A549 (cell line): ENCODE measurements at regions not wholly inside any gene's neighbourhood (a gene's known extent, or its start where the extent isn't known, plus 50 kb on each side); places are given as distances from the start of the nearest gene placed in this dataset.

Source experiments
- ATAC-seq, 2 experiments: fragments of 200-7000 bp in 1 of 2; fragments of >200 bp in 1 of 2; cut with Nextera tagmentation in 1 of 2; cut with Tn5 transposase in 1 of 2; 3 replicates each; pipeline versions ENCODE4 v1.8.0 to v1.9.1; 2018 to 2020; ENCODE audit warnings: mild to moderate bottlenecking in 1 of 2, moderate library complexity in 1 of 2
- CTCF ChIA-PET: fragments of 300-600 bp; sonication (Branson Sonifier 250); formaldehyde crosslinking; extraction: SDS; loops from one replicate; lab custom pipeline; 2021; ENCODE audit warnings: antibody characterized with exemption, inconsistent platforms; lab: Yijun Ruan, JAX
- POLR2A ChIA-PET: fragments of 350-600 bp; formaldehyde crosslinking; extraction: SDS; loops from one replicate; lab custom pipeline; 2021; ENCODE audit warnings: antibody characterized with exemption, inconsistent platforms; lab: Yijun Ruan, JAX
- DNase-seq, 2 experiments: peaks; one replicate each; pipeline versions ENCODE4 v3.0.0 to v3.0.0-alpha.2; 2011 to 2016; ENCODE audit warnings: low read depth in 1 of 2, low spot score in 1 of 2
- FAIRE-seq: peaks from 2 replicates; lab custom pipeline; 2011; peaks lifted over from hg19 to GRCh38; lab: Jason Lieb, UNC
- H3K27ac ChIP-seq, 2 experiments: fragments of >200 bp; sonication (Bioruptor Twin); formaldehyde crosslinking; 3 replicates each; pipeline ENCODE4 v1.5.1; 2016 to 2017
- H3K4me1 ChIP-seq: fragments of >200 bp; sonication (Bioruptor Twin); formaldehyde crosslinking; 3 replicates; pipeline ENCODE4 v1.6.1; 2016
- H3K4me2 ChIP-seq: fragments of >200 bp; sonication (Bioruptor Twin); formaldehyde crosslinking; 3 replicates; pipeline ENCODE4 v1.6.1; 2016
- H3K4me3 ChIP-seq: fragments of >200 bp; sonication (Bioruptor Twin); formaldehyde crosslinking; 3 replicates; pipeline ENCODE4 v1.5.1; 2016
- H3K9me3 ChIP-seq: fragments of >200 bp; sonication (Bioruptor Twin); formaldehyde crosslinking; 3 replicates; pipeline ENCODE4 v1.6.1; 2016
- ATOH8 ChIP-seq: fragments of 250-450 bp; sonication (Bioruptor Pico); IDR thresholded peaks from 2 replicates; pipeline ENCODE4 v1.5.0; 2020; ENCODE audit warnings: low read depth, mild to moderate bottlenecking, moderate library complexity
- BCL3 ChIP-seq: fragments of >200 bp; sonication (Bioruptor Twin); formaldehyde crosslinking; IDR thresholded peaks from 3 replicates; pipeline ENCODE4 v1.6.1; 2016
- BHLHE40 ChIP-seq: IDR thresholded peaks from 2 replicates; pipeline ENCODE4 v1.6.1; 2012; ENCODE audit warnings: low read depth, low read length, inconsistent platforms
- CBX2 ChIP-seq: fragments of 200-600 bp; sonication (generic); IDR thresholded peaks from 2 replicates; pipeline ENCODE4 v1.6.1; 2016; ENCODE audit warnings: low read depth, mild to moderate bottlenecking, borderline replicate concordance
- CEBPB ChIP-seq, 2 experiments: fragments of >200 bp in 1 of 2; sonication (Bioruptor Twin) in 1 of 2; formaldehyde crosslinking in 1 of 2; IDR thresholded peaks; 2 replicates each; pipeline ENCODE4 v1.6.1; 2012 to 2016
- CHD2 ChIP-seq: fragments of 150-350 bp; IDR thresholded peaks from 2 replicates; pipeline ENCODE4 v1.6.1; 2014; ENCODE audit warnings: low read length; ENCODE audit not compliant: partially characterized antibody
- EP300 ChIP-seq, 2 experiments: fragments of >200 bp; sonication (Bioruptor Twin); formaldehyde crosslinking; IDR thresholded peaks; 2 replicates in 1 of 2; 3 replicates in 1 of 2; pipeline ENCODE4 v1.6.1; 2016 to 2017
- FOSB ChIP-seq: fragments of 250-450 bp; sonication (Bioruptor Pico); IDR thresholded peaks from 2 replicates; pipeline ENCODE4 v1.5.0; 2020; ENCODE audit warnings: mild to moderate bottlenecking, moderate library complexity
- FOSL2 ChIP-seq, 2 experiments: fragments of 450-650 bp in 1 of 2; fragments of >200 bp in 1 of 2; sonication (Bioruptor Twin) in 1 of 2; formaldehyde crosslinking; IDR thresholded peaks; 2 replicates each; pipeline versions ENCODE4 v1.5.0 to v1.6.1; 2016 to 2020; ENCODE audit warnings: mild to moderate bottlenecking in 1 of 2, moderate library complexity in 1 of 2
- GATA3 ChIP-seq: IDR thresholded peaks from 2 replicates; pipeline ENCODE4 v1.6.1; 2012; ENCODE audit warnings: borderline replicate concordance
- HES2 ChIP-seq: fragments of >200 bp; sonication (Bioruptor Twin); formaldehyde crosslinking; IDR thresholded peaks from 2 replicates; pipeline ENCODE4 v1.6.1; 2016
- HEYL ChIP-seq: fragments of 250-450 bp; sonication (Bioruptor Pico); IDR thresholded peaks from 2 replicates; pipeline ENCODE4 v1.8.0; 2021; ENCODE audit warnings: mild to moderate bottlenecking, moderate library complexity
- HMGXB4 ChIP-seq: fragments of 250-450 bp; sonication (Bioruptor Pico); IDR thresholded peaks from 2 replicates; pipeline ENCODE4 v1.5.0; 2021; ENCODE audit warnings: mild to moderate bottlenecking, moderate library complexity, borderline replicate concordance
- HOXB5 ChIP-seq: fragments of 250-450 bp; sonication (Bioruptor Pico); IDR thresholded peaks from 2 replicates; pipeline ENCODE4 v1.5.0; 2020; ENCODE audit warnings: mild to moderate bottlenecking, moderate library complexity
- JUNB ChIP-seq: fragments of >200 bp; sonication (Bioruptor Twin); formaldehyde crosslinking; IDR thresholded peaks from 2 replicates; pipeline ENCODE4 v1.6.1; 2016
- MAFK ChIP-seq: fragments of 450-650 bp; IDR thresholded peaks from 2 replicates; pipeline ENCODE4 v1.6.1; 2014; ENCODE audit not compliant: partially characterized antibody
- MAX ChIP-seq: IDR thresholded peaks from 2 replicates; pipeline ENCODE4 v1.6.1; 2012
- MYC ChIP-seq: IDR thresholded peaks from 2 replicates; pipeline ENCODE4 v1.6.1; 2012; ENCODE audit warnings: mild to moderate bottlenecking, inconsistent platforms, low read length, improper control_type of control experiment, borderline replicate concordance
- NFE2L2 ChIP-seq: fragments of 150-350 bp; conservative IDR thresholded peaks from 2 replicates; pipeline ENCODE4 v1.6.1; 2014; ENCODE audit warnings: low read length
- POLR2AphosphoS2 ChIP-seq: conservative IDR thresholded peaks from 2 replicates; pipeline ENCODE4 v1.6.1; 2012; ENCODE audit warnings: low read length, improper control_type of control experiment, inconsistent platforms
- RARB ChIP-seq: fragments of 250-450 bp; sonication (Bioruptor Pico); IDR thresholded peaks from 2 replicates; pipeline ENCODE4 v1.8.0; 2021; ENCODE audit warnings: mild to moderate bottlenecking, moderate library complexity
- RFX5 ChIP-seq: fragments of 450-650 bp; IDR thresholded peaks from 2 replicates; pipeline ENCODE4 v1.7.1; 2014; ENCODE audit warnings: antibody characterized with exemption, mild to moderate bottlenecking, moderate library complexity
- SREBF2 ChIP-seq: fragments of 450-650 bp; IDR thresholded peaks from 2 replicates; pipeline ENCODE4 v1.6.1; 2014; ENCODE audit warnings: mild to moderate bottlenecking, moderate library complexity
- USF2 ChIP-seq: fragments of 450-650 bp; IDR thresholded peaks from 2 replicates; pipeline ENCODE4 v1.6.1; 2014; ENCODE audit warnings: antibody characterized with exemption
- ZC3H11A ChIP-seq: fragments of 450-650 bp; IDR thresholded peaks from 2 replicates; pipeline ENCODE4 v1.6.1; 2014; ENCODE audit warnings: antibody characterized with exemption, mild to moderate bottlenecking
- ZFP36 ChIP-seq: fragments of 450-650 bp; IDR thresholded peaks from 2 replicates; pipeline ENCODE4 v1.6.1; 2014; ENCODE audit warnings: borderline replicate concordance; ENCODE audit not compliant: partially characterized antibody
- ZNF302 ChIP-seq: fragments of 250-450 bp; sonication (Bioruptor Pico); IDR thresholded peaks from 2 replicates; pipeline ENCODE4 v1.9.0; 2021; ENCODE audit warnings: inconsistent platforms, mild to moderate bottlenecking, moderate library complexity
- ZSCAN20 ChIP-seq: fragments of 250-450 bp; sonication (Bioruptor Pico); IDR thresholded peaks from 2 replicates; pipeline ENCODE4 v1.8.0; 2022; ENCODE audit warnings: mild to moderate bottlenecking, moderate library complexity
- WGBS: methylation state at CpG from one replicate; pipeline ENCODE4 v1.1.6; 2017; ENCODE audit errors: missing lambda C conversion rate; 5-methylcytosine and 5-hydroxymethylcytosine counted together

- whole genome bisulfite sequencing, result 5% methylated on average over 2 of the region's 2 CpGs
- H3K4me2 ChIP-seq, result no peak overlapping the region
- no peaks in the 10 kb centered on the region for H3K9me3 ChIP-seq
- no peak overlapping the region for H3K27ac ChIP-seq
- no peak for TF ChIP-seq POLR2AphosphoS2
- TF ChIP-seq MAFK, result peak; percentile 63
- TF ChIP-seq ATOH8 (CRISPR knock-in tag), result no peak
- POLR2A ChIA-PET, result no interaction called here
- FAIRE-seq (no peak), DNase-seq (no peak), ATAC-seq (no peak)
- CTCF ChIA-PET, result no interaction called here
- H3K4me1 ChIP-seq, result no peaks in the 10 kb centered on the region
- no peak overlapping the region for H3K4me3 ChIP-seq
These were observed 287.1 kb upstream of the SPTLC3 start for GRCh38 chr20:12721636-12722035.

GRCh38 chr20:12722091-12722490 is 286.7 kb upstream of the SPTLC3 start:
- ATAC-seq (no peak), FAIRE-seq (no peak), DNase-seq (no peak)
- no peak overlapping the region for H3K4me2 ChIP-seq
- no peaks in the 10 kb centered on the region for H3K4me1 ChIP-seq
- 4% methylated on average over 1 of the region's 1 CpG for WGBS
- no peak overlapping the region for H3K27ac ChIP-seq
- TF ChIP-seq CEBPB (IDR thresholded peaks at IDR 0.05) (no peak), HEYL (no peak), MAFK (no peak), BCL3 (no peak), JUNB (no peak), FOSL2 (IDR thresholded peaks at IDR 0.05) (no peak), FOSL2 (CRISPR knock-in tag; IDR thresholded peaks at IDR 0.05) (no peak), ZNF302 (no peak), MAX (no peak), FOSB (CRISPR knock-in tag) (no peak), CBX2 (no peak), MYC (no peak), ZFP36 (no peak), USF2 (no peak), GATA3 (no peak), CHD2 (no peak), HOXB5 (CRISPR knock-in tag) (no peak), SREBF2 (no peak), NFE2L2 (no peak), RARB (CRISPR knock-in tag) (no peak)
- H3K9me3 ChIP-seq, result no peaks in the 10 kb centered on the region
- POLR2A ChIA-PET, result no interaction called here
- H3K4me3 ChIP-seq, result no peak overlapping the region
- CTCF ChIA-PET, result no interaction called here

- ChIA-PET POLR2A (no interaction called here), CTCF (no interaction called here)
- H3K27ac ChIP-seq, result no peak overlapping the region
- H3K4me3 ChIP-seq, result no peak overlapping the region
- H3K9me3 ChIP-seq, result no peaks in the 10 kb centered on the region
- no peak for ATAC-seq
- 25% methylated on average over 2 of the region's 2 CpGs for WGBS
- H3K4me1 ChIP-seq, result no peaks in the 10 kb centered on the region
- H3K4me2 ChIP-seq, result no peak overlapping the region
- DNase-seq, result no peak
- FAIRE-seq, result no peak
- TF ChIP-seq BHLHE40 (no peak), FOSB (CRISPR knock-in tag) (no peak), ZC3H11A (no peak), MAX (no peak), FOSL2 (IDR thresholded peaks at IDR 0.05) (no peak), FOSL2 (CRISPR knock-in tag; IDR thresholded peaks at IDR 0.05) (no peak), HMGXB4 (CRISPR knock-in tag) (no peak), ZSCAN20 (CRISPR knock-in tag) (no peak), RFX5 (no peak), EP300 (IDR thresholded peaks at IDR 0.05) (no peak), HES2 (no peak)
These were observed 285.0 kb upstream of the SPTLC3 start for GRCh38 chr20:12723811-12724210.
